GM12878 (cell line): ENCODE measurements at regions not wholly inside any gene's neighbourhood (a gene's known extent, or its start where the extent isn't known, plus 50 kb on each side); places are given as distances from the start of the nearest gene placed in this dataset.

Source experiments
- CBX3 ChIP-seq: fragments of 200-600 bp; sonication (generic); IDR thresholded peaks from 2 replicates; pipeline ENCODE4 v1.6.1; 2016; ENCODE audit warnings: low read depth, borderline replicate concordance
- NFIC ChIP-seq: IDR thresholded peaks from 2 replicates; pipeline ENCODE4 v1.6.1; 2012; ENCODE audit warnings: low read depth, mild to moderate bottlenecking, inconsistent platforms, low read length, moderate library complexity
- SMC3 ChIP-seq: IDR thresholded peaks from 2 replicates; pipeline ENCODE4 v1.6.1; 2011; ENCODE audit warnings: low read length, improper control_type of control experiment, borderline replicate concordance
- TCF3 ChIP-seq: IDR thresholded peaks from 2 replicates; pipeline ENCODE4 v1.6.1; 2012; ENCODE audit warnings: low read depth, mild to moderate bottlenecking, low read length, borderline replicate concordance; ENCODE audit not compliant: insufficient read depth
- TF ChIP-seq, protein P1 (sequence below): fragments of 450-650 bp; IDR thresholded peaks from 2 replicates; pipeline ENCODE4 v1.6.1; 2017; ENCODE audit warnings: mild to moderate bottlenecking

DNA sequence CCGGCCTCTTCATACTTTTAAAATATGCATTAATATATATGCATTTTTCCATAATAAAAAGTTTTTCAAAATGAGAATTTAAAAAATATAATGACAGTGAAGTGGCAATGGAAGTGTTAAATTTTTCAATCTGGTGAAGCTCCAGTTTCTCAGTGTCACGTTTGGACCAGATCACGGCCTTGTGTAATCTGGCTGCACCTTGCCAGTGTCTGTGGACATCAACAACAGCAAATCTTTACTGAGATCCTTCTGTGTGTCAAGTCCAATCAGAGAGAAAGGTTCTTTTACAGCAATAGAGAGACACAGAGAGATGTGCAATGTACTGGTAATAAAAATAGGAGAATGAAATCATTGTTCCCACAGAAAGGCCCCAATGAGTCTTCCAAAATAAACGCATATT lies 49.8 kb upstream of the PAK1 start (continued):
- TF ChIP-seq, protein P1, sequence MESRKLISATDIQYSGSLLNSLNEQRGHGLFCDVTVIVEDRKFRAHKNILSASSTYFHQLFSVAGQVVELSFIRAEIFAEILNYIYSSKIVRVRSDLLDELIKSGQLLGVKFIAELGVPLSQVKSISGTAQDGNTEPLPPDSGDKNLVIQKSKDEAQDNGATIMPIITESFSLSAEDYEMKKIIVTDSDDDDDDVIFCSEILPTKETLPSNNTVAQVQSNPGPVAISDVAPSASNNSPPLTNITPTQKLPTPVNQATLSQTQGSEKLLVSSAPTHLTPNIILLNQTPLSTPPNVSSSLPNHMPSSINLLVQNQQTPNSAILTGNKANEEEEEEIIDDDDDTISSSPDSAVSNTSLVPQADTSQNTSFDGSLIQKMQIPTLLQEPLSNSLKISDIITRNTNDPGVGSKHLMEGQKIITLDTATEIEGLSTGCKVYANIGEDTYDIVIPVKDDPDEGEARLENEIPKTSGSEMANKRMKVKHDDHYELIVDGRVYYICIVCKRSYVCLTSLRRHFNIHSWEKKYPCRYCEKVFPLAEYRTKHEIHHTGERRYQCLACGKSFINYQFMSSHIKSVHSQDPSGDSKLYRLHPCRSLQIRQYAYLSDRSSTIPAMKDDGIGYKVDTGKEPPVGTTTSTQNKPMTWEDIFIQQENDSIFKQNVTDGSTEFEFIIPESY, result no peak
- TF ChIP-seq SMC3 (no peak), TCF3 (no peak), CBX3 (no peak), NFIC (no peak)
